Psoas muscle (tissue), 7 donors: ENCODE measurements at regions not wholly inside any gene's neighbourhood (a gene's known extent, or its start where the extent isn't known, plus 50 kb on each side); places are given as distances from the start of the nearest gene placed in this dataset.

Source experiments
- ATAC-seq, 4 donors: fragments of 200-7000 bp; cut with Tn5 transposase; one replicate each; pipeline ENCODE4 v1.9.1; 2020; ENCODE audit warnings: moderate library complexity in 3 of 4, mild to moderate bottlenecking in 2 of 4
- DNase-seq, 2 donors: peaks; one replicate each; pipeline ENCODE4 v3.0.0-alpha.2; 2020
- H3K27ac ChIP-seq: fragments of 200-600 bp; one replicate; pipeline ENCODE4 v1.8.0; 2022
- H3K27me3 ChIP-seq, 3 donors: fragments of 200-600 bp in 1 of 3; one replicate each; pipeline versions ENCODE4 v1.6.1 to v1.8.0; 2013 to 2022; ENCODE audit warnings: low read length in 2 of 3, mild to moderate bottlenecking in 2 of 3, moderate library complexity in 1 of 3; ENCODE audit not compliant: insufficient read depth in 3 of 3
- H3K36me3 ChIP-seq, 2 donors: fragments of 200-600 bp in 1 of 2; one replicate each; pipeline versions ENCODE4 v1.6.1 to v1.8.0; 2013 to 2022; ENCODE audit warnings: low read depth in 1 of 2, mild to moderate bottlenecking in 1 of 2, moderate library complexity in 1 of 2; ENCODE audit not compliant: insufficient read depth in 1 of 2
- H3K4me1 ChIP-seq: fragments of 200-600 bp; one replicate; pipeline ENCODE4 v1.8.0; 2022
- H3K4me3 ChIP-seq: fragments of 200-600 bp; one replicate; pipeline ENCODE4 v1.8.0; 2022; ENCODE audit warnings: mild to moderate bottlenecking
- H3K9me3 ChIP-seq: fragments of 200-600 bp; one replicate; pipeline ENCODE4 v1.8.0; 2022
- CTCF ChIP-seq: fragments of 200-600 bp; IDR thresholded peaks from one replicate; pipeline ENCODE4 v1.8.0; 2022; ENCODE audit warnings: antibody characterized with exemption
- WGBS, 3 donors: extraction: QIAGEN DNeasy Blood & Tissue Kit; methylation state at CpG; one replicate each; pipeline versions ENCODE4 v1.1.6 to v1.1.7; 2013; 5-methylcytosine and 5-hydroxymethylcytosine counted together
- intact Hi-C, 2 donors: fragments of 100-400 bp; cut with DNase I; formaldehyde crosslinking; loops; one replicate each; pipeline versions ENCODE4 v1.11.0 to v1.14.2; 2022
- donor health status: healthy with polysubstance abuse.
- donor health status: DM: no; HTN: no; CAD: no; lungs with moderate emphysema.
- donor health status: Bipolar disorder and iron deficiency.
- donor health status: healthy.
- donor health status: DM: yes; HTN: yes; CAD: no.
- donor health status: DM: no; HTN: no; CAD: no.
- donor health status: DM: yes; HTN: yes; CAD: no.

- no peak for DNase-seq
- no peak for TF ChIP-seq CTCF
- 84 to 94% (median 91%) methylated on average over 1 of the region's 1 CpG for WGBS, 3 donors
- intact Hi-C loops, result no loop called here
- H3K4me3 ChIP-seq, result no peak overlapping the region
- H3K27ac ChIP-seq, result no peak overlapping the region
- no peaks in the 10 kb centered on the region for H3K4me1 ChIP-seq
- H3K36me3 ChIP-seq, result no peaks in the 10 kb centered on the region
- H3K9me3 ChIP-seq, result no peaks in the 10 kb centered on the region
- H3K27me3 ChIP-seq, result no peaks in the 10 kb centered on the region
- no peak for ATAC-seq
Observed at GRCh38 chr5:60377826-60378225, 322.1 kb downstream of the DEPDC1B start.

- 82 to 96% (median 95%) methylated on average over 4 of the region's 4 CpGs for WGBS, 3 donors
- Histone ChIP-seq H3K9me3 (no peaks in the 10 kb centered on the region), H3K27me3 (no peaks in the 10 kb centered on the region), H3K36me3 (no peaks in the 10 kb centered on the region), H3K4me3 (no peak overlapping the region), H3K27ac (no peak overlapping the region), H3K4me1 (no peaks in the 10 kb centered on the region)
- ATAC-seq, result no peak
- intact Hi-C loops, result no loop called here
- no peak for DNase-seq
- no peak for TF ChIP-seq CTCF
Observed at GRCh38 chr5:60376860-60377259, 323.1 kb downstream of the DEPDC1B start.

- DNase-seq, result no peak
- Histone ChIP-seq H3K4me3 (no peak overlapping the region), H3K4me1 (no peaks in the 10 kb centered on the region), H3K27ac (no peak overlapping the region), H3K27me3 (no peaks in the 10 kb centered on the region), H3K9me3 (no peaks in the 10 kb centered on the region), H3K36me3 (no peaks in the 10 kb centered on the region)
- ATAC-seq, result no peak
- no peak for TF ChIP-seq CTCF
- intact Hi-C loops, result no loop called here
- WGBS, 3 donors, result 78 to 81% (median 80%) methylated on average over 5 of the region's 5 CpGs
Observed at GRCh38 chr5:60374409-60374808, 325.6 kb downstream of the DEPDC1B start.

- no peaks in the 10 kb centered on the region for H3K9me3 ChIP-seq
- H3K4me1 ChIP-seq, result no peaks in the 10 kb centered on the region
- ATAC-seq (no peak), DNase-seq (no peak)
- H3K27ac ChIP-seq, result no peak overlapping the region
- H3K36me3 ChIP-seq, result no peaks in the 10 kb centered on the region
- no peak for TF ChIP-seq CTCF
- H3K4me3 ChIP-seq, result no peak overlapping the region
- intact Hi-C loops, result no loop called here
- no peaks in the 10 kb centered on the region for H3K27me3 ChIP-seq
- 46 to 55% (median 51%) methylated on average over 7 of the region's 7 CpGs for WGBS, 3 donors
Observed at GRCh38 chr5:60372786-60373185, 327.2 kb downstream of the DEPDC1B start.

GRCh38 chr5:60371065-60371464 is 328.9 kb downstream of the DEPDC1B start:
- Histone ChIP-seq H3K4me3 (no peak overlapping the region), H3K36me3 (no peaks in the 10 kb centered on the region), H3K27ac (no peak overlapping the region), H3K9me3 (no peaks in the 10 kb centered on the region), H3K27me3 (no peaks in the 10 kb centered on the region), H3K4me1 (no peaks in the 10 kb centered on the region)
- intact Hi-C loops, result no loop called here
- WGBS, 3 donors, result 84 to 90% (median 86%) methylated on average over 7 of the region's 7 CpGs
- ATAC-seq (no peak), DNase-seq (no peak)
- TF ChIP-seq CTCF, result no peak
